ENCODE measurements at regions not wholly inside any gene's neighbourhood (a gene's known extent, or its start where the extent isn't known, plus 50 kb on each side); places are given as distances from the start of the nearest gene placed in this dataset.

- WGBS (ENCODE audit: insufficient coverage, insufficient replicate concordance, low lambda C conversion rate, missing lambda C conversion rate): 24% methylated on average over 1 of the region's 1 CpG
- FAIRE-seq (no peak), DNase-seq (ENCODE audit: low read depth, low spot score) (no peak), ATAC-seq (no peak)
- Histone ChIP-seq H3K9ac (ENCODE audit: control insufficient read depth, insufficient read depth, low read length) (no peak overlapping the region), H3K27me3 (replicated peaks in 1 of 2; ENCODE audit: control insufficient read depth in 2 of 2, insufficient read depth in 2 of 2, low read length in 1 of 2) (no peaks in the 10 kb centered on the region), H3K27ac (ENCODE audit: control insufficient read depth, insufficient read depth) (no peak overlapping the region), H3K4me2 (ENCODE audit: control insufficient read depth, insufficient read depth) (no peak overlapping the region), H3K9me3 (replicated peaks; ENCODE audit: control insufficient read depth, insufficient read depth, low read length) (no peaks in the 10 kb centered on the region), H2AFZ (ENCODE audit: control insufficient read depth, low read depth, low read length) (no peak overlapping the region), H3K4me1 (ENCODE audit: control insufficient read depth, insufficient read depth, low read length) (no peaks in the 10 kb centered on the region), H3K4me3 (no peak overlapping the region), H3K36me3 (ENCODE audit: control insufficient read depth in 2 of 2, insufficient read depth in 2 of 2, low read length in 1 of 2) (no peaks in the 10 kb centered on the region), H3K79me2 (ENCODE audit: control insufficient read depth, insufficient read depth, low read length) (no peaks in the 10 kb centered on the region), H4K20me1 (ENCODE audit: control insufficient read depth, insufficient read depth) (no peaks in the 10 kb centered on the region)
- POLR2A ChIA-PET: no interaction called here
- RAD21 ChIA-PET (ENCODE audit: unreplicated experiment): no interaction called here
- TF ChIP-seq ZNF274 (IDR thresholded peaks at IDR 0.05; ENCODE audit: insufficient read depth, insufficient read length): no peak
- no peak for TF ChIP-seq GATAD2B (conservative IDR thresholded peaks at IDR 0.05; ENCODE audit: low read depth)
- no peak for TF ChIP-seq NR2F1 (conservative IDR thresholded peaks at IDR 0.05)
- TF ChIP-seq RAD21 (IDR thresholded peaks at IDR 0.05; ENCODE audit: insufficient read depth, low read depth, low read length): no peak
- CTCF ChIA-PET: interaction anchor here (1.2 kb wide), 1 partner anchor 21 kb away, joined by 4 read pairs; no protein-coding TSS in a partner anchor
- SMC1A ChIA-PET (ENCODE audit: uncharacterized antibody, unreplicated experiment): no interaction called here
- intact Hi-C loops (cut with micrococcal nuclease; ENCODE audit: unreplicated experiment): no loop called here
- in situ Hi-C loops (cut with MboI): no loop called here
- no TSS peak for BruUV-seq (replicated peaks)
Measured at GRCh38 chr15:91409387-91409786, 309.3 kb downstream of the SV2B start.

DNA sequence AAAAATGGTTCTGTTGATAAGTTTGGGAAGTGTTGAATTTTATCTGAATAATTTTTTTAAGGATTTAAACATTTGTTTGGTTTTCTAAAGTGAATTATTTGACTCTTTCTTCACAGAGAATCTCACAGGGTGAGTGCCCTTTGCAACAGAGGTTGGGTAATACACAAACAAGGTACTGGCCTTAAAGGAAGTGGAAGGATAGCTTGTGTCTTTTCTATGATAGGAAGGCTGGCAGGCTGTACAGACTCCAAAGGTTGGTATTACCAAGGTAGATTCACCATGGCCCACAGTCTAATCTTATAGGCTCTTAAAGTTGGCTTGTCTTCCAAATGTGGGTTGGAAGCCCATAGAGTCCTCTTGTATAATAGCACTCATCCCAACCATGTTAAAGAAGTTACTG, 311.5 kb downstream of the SV2B start:
- no peak overlapping the region for H3K4me3 ChIP-seq
- no peak overlapping the region for H3K4me2 ChIP-seq (ENCODE audit: control insufficient read depth, insufficient read depth)
- no peaks in the 10 kb centered on the region for H3K9me3 ChIP-seq (replicated peaks; ENCODE audit: control insufficient read depth, insufficient read depth, low read length)
- no peaks in the 10 kb centered on the region for H4K20me1 ChIP-seq (ENCODE audit: control insufficient read depth, insufficient read depth)
- DNase-seq (ENCODE audit: low read depth, low spot score) (no peak), ATAC-seq (no peak), FAIRE-seq (no peak)
- POLR2A ChIA-PET: no interaction called here
- SMC1A ChIA-PET (ENCODE audit: uncharacterized antibody, unreplicated experiment): no interaction called here
- no peak overlapping the region for H3K27ac ChIP-seq (ENCODE audit: control insufficient read depth, insufficient read depth)
- H3K36me3 ChIP-seq (ENCODE audit: control insufficient read depth in 2 of 2, insufficient read depth in 2 of 2, low read length in 1 of 2): no peaks in the 10 kb centered on the region
- no peak overlapping the region for H3K9ac ChIP-seq (ENCODE audit: control insufficient read depth, insufficient read depth, low read length)
- CTCF ChIA-PET: no interaction called here
- no peaks in the 10 kb centered on the region for H3K4me1 ChIP-seq (ENCODE audit: control insufficient read depth, insufficient read depth, low read length)
- TF ChIP-seq RB1 (IDR thresholded peaks at IDR 0.05; ENCODE audit: borderline replicate concordance) (no peak), POLR2AphosphoS2 (IDR thresholded peaks at IDR 0.05; ENCODE audit: low read depth, low read length) (no peak), NFIC (IDR thresholded peaks at IDR 0.05; ENCODE audit: low read depth, low read length) (no peak), ZNF217 (IDR thresholded peaks at IDR 0.05) (no peak), IRF4 (IDR thresholded peaks at IDR 0.05; ENCODE audit: low read depth, low read length) (no peak), CHD4 (IDR thresholded peaks at IDR 0.05) (no peak), RAD21 (IDR thresholded peaks at IDR 0.05; ENCODE audit: insufficient read depth, low read depth, low read length) (no peak), BHLHE40 (IDR thresholded peaks at IDR 0.05; ENCODE audit: borderline replicate concordance in 1 of 2, low read depth in 2 of 2, low read length in 1 of 2) (no peak), WRNIP1 (IDR thresholded peaks at IDR 0.05; ENCODE audit: borderline replicate concordance, low read depth, low read length) (no peak), CHD2 (IDR thresholded peaks at IDR 0.05; ENCODE audit: borderline replicate concordance, low read depth, low read length) (no peak), STAT1 (conservative IDR thresholded peaks at IDR 0.05) (no peak)
- no peak overlapping the region for H2AFZ ChIP-seq (ENCODE audit: control insufficient read depth, low read depth, low read length)
- intact Hi-C loops (cut with micrococcal nuclease; ENCODE audit: unreplicated experiment) (no loop called here), in situ Hi-C loops (cut with MboI) (no loop called here)
- no TSS peak for BruUV-seq (replicated peaks)
- no peaks in the 10 kb centered on the region for H3K79me2 ChIP-seq (ENCODE audit: control insufficient read depth, insufficient read depth, low read length)
- RAD21 ChIA-PET (ENCODE audit: unreplicated experiment): no interaction called here
- H3K27me3 ChIP-seq (replicated peaks in 1 of 2; ENCODE audit: control insufficient read depth in 2 of 2, insufficient read depth in 2 of 2, low read length in 1 of 2): no peaks in the 10 kb centered on the region
